ENCODE measurements at regions not wholly inside any gene's neighbourhood (a gene's known extent, or its start where the extent isn't known, plus 50 kb on each side); places are given as distances from the start of the nearest gene placed in this dataset.

DNA sequence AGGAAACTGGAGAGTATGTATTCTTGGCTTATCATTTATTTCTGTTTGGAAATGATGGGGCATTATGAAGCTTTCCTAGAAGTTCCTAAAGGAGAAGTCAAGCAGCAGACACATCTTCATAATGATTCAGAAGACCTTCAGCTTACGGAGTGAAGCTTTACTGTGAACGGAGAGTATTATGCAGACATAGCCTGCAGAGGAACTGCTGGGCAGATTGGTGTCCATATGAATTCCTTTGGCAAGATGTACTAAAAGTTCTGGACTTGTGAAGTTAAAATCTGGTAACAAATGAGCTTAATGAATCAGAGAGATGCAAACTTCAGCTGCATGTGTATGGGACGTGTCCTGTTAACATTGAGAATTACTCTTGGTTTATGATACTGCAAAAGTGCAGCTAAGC is 60.1 kb downstream of the NABP1 start:
- Mint-ChIP-seq H3K27ac (no peak overlapping the region), H3K36me3 (ENCODE audit: low read depth) (no peaks in the 10 kb centered on the region), H3K4me3 (no peak overlapping the region), H3K4me1 (ENCODE audit: low read depth) (peaks cover 9% of the 10 kb centered on the region; the same call in 1 of the 2 replicates), H3K27me3 (ENCODE audit: insufficient read depth) (peaks cover 6% of the 10 kb centered on the region), H3K9me3 (no peaks in the 10 kb centered on the region)
- DNase-seq: no peak
- TF ChIP-seq, protein P1, sequence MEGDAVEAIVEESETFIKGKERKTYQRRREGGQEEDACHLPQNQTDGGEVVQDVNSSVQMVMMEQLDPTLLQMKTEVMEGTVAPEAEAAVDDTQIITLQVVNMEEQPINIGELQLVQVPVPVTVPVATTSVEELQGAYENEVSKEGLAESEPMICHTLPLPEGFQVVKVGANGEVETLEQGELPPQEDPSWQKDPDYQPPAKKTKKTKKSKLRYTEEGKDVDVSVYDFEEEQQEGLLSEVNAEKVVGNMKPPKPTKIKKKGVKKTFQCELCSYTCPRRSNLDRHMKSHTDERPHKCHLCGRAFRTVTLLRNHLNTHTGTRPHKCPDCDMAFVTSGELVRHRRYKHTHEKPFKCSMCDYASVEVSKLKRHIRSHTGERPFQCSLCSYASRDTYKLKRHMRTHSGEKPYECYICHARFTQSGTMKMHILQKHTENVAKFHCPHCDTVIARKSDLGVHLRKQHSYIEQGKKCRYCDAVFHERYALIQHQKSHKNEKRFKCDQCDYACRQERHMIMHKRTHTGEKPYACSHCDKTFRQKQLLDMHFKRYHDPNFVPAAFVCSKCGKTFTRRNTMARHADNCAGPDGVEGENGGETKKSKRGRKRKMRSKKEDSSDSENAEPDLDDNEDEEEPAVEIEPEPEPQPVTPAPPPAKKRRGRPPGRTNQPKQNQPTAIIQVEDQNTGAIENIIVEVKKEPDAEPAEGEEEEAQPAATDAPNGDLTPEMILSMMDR (IDR thresholded peaks at IDR 0.05): no peak

DNA sequence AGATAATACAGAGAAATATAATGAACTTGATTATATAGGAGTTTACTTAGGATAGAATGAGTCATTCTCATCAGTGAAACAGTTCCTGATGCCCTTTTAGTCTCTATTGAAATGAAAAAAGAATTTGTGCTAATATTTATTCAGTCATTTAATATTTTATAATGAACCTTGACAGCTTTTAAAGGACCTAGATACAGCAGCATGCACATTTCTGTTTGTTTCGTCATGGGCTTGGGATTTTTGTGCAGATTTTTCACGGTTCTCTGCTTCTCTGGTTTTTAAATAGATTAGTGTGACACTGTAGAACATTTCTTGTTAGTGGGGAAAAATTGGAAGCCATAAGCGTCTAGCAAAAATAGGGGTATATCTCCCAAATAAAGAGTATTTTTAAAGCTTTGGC is 60.7 kb downstream of the NABP1 start:
- H3K27ac Mint-ChIP-seq: no peak overlapping the region
- H3K4me1 Mint-ChIP-seq (ENCODE audit: low read depth): peaks cover 9% of the 10 kb centered on the region; the same call in 1 of the 2 replicates
- peaks cover 6% of the 10 kb centered on the region for H3K27me3 Mint-ChIP-seq (ENCODE audit: insufficient read depth)
- DNase-seq: no peak
- no peaks in the 10 kb centered on the region for H3K36me3 Mint-ChIP-seq (ENCODE audit: low read depth)
- no peaks in the 10 kb centered on the region for H3K9me3 Mint-ChIP-seq
- TF ChIP-seq, protein P1 (IDR thresholded peaks at IDR 0.05): no peak
- no peak overlapping the region for H3K4me3 Mint-ChIP-seq

DNA sequence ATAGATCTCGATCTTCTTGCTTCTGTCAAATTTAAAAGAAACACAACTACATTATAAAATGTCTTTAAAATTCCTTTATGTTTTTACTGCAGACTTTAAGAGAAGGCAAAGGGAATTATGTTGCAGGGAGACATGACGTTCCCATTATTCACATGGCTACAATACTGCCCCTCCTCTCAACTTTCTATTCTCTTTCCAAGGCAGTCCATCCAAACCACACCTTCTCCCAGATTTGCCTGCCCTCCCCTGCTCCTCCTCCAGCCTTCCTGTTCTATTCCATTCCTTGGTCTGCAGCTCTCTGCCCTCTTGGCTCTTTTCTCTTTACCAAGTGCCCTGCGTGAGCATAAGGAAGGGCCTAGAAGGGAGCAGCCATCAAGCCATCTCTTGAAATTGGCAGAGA is 61.3 kb downstream of the NABP1 start:
- TF ChIP-seq, protein P1 (IDR thresholded peaks at IDR 0.05): no peak
- Mint-ChIP-seq H3K27me3 (ENCODE audit: insufficient read depth) (peaks cover 6% of the 10 kb centered on the region), H3K4me1 (ENCODE audit: low read depth) (peaks cover 9% of the 10 kb centered on the region; the same call in 1 of the 2 replicates), H3K27ac (no peak overlapping the region), H3K36me3 (ENCODE audit: low read depth) (no peaks in the 10 kb centered on the region), H3K4me3 (no peak overlapping the region), H3K9me3 (no peaks in the 10 kb centered on the region)
- no peak for DNase-seq

DNA sequence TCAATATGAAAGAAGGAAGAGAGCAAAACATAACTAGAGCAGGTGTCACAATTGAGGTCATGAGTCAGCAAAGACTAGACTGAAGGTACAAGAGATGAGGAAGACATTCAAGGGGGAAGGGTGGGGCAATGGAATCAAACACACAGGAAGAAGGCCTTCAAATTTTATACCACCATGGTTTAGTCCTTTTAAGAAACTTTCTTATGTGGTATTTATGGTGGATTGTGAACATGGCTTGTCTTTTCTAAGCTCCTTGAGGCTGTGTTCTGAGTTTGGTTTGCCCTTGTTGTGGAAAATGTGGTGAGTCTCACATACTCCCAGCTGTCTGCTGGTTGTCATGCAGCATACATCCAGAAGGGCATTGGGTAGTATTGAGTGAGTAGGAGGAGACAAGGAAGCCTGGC is 62.1 kb downstream of the NABP1 start:
- TF ChIP-seq, protein P1 (IDR thresholded peaks at IDR 0.05): no peak
- H3K4me1 Mint-ChIP-seq (ENCODE audit: low read depth): peaks cover 9% of the 10 kb centered on the region; the same call in 1 of the 2 replicates
- no peak overlapping the region for H3K4me3 Mint-ChIP-seq
- peaks cover 6% of the 10 kb centered on the region for H3K27me3 Mint-ChIP-seq (ENCODE audit: insufficient read depth)
- no peaks in the 10 kb centered on the region for H3K9me3 Mint-ChIP-seq
- DNase-seq: no peak
- no peak overlapping the region for H3K27ac Mint-ChIP-seq
- no peaks in the 10 kb centered on the region for H3K36me3 Mint-ChIP-seq (ENCODE audit: low read depth)

DNA sequence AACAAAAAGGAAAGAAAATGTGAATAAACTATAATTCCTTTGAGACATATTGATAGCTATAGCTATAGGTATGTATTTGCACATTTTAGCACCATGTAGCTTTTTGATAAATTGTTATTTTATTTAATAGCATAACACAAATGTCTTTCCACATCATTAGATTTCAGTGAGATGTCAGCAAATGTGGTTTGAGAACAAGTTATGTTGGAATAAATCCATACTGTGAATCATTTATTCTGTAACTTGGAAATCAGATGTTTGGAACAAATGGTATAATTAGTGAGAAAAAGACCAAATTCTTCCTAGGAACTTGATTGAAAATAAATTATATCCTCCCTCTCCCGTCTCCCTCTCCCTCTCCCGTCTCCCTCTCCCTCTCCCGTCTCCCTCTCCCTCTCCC is 62.8 kb downstream of the NABP1 start:
- no peak for DNase-seq
- H3K27ac Mint-ChIP-seq: no peak overlapping the region
- peaks cover 9% of the 10 kb centered on the region; the same call in 1 of the 2 replicates for H3K4me1 Mint-ChIP-seq (ENCODE audit: low read depth)
- no peak overlapping the region for H3K4me3 Mint-ChIP-seq
- peaks cover 9% of the 10 kb centered on the region for H3K27me3 Mint-ChIP-seq (ENCODE audit: insufficient read depth)
- no peaks in the 10 kb centered on the region for H3K9me3 Mint-ChIP-seq
- TF ChIP-seq, protein P1 (IDR thresholded peaks at IDR 0.05): no peak
- no peaks in the 10 kb centered on the region for H3K36me3 Mint-ChIP-seq (ENCODE audit: low read depth)
